ENCODE measurements at regions not wholly inside any gene's neighbourhood (a gene's known extent, or its start where the extent isn't known, plus 50 kb on each side); places are given as distances from the start of the nearest gene placed in this dataset.

- peak; percentile 62 for DNase-seq (ENCODE audit: low read depth)
These were observed 53.8 kb downstream of the IER5 start for GRCh38 chr1:181142096-181142958.

GRCh38 chr1:181143102-181143859 is 54.8 kb downstream of the IER5 start:
- DNase-seq (ENCODE audit: low read depth), result no peak
- in situ Hi-C loops (cut with HindIII; ENCODE audit: low pct_unique_long_range_greater_than_20kb, low sequenced_read_pairs), result loop anchor here (10.0 kb wide), 1 partner anchor 638 kb away; the partner anchor contains the start of gene ACBD6

More at GRCh38 chr1:181142096-181142958, 53.8 kb downstream of the IER5 start:
- in situ Hi-C loops (cut with HindIII; ENCODE audit: low pct_unique_long_range_greater_than_20kb, low sequenced_read_pairs), result loop anchor here (10.0 kb wide), 1 partner anchor 638 kb away; the partner anchor contains the start of gene ACBD6

- DNase-seq (ENCODE audit: low read depth), result no peak
- in situ Hi-C loops (cut with HindIII; ENCODE audit: low pct_unique_long_range_greater_than_20kb, low sequenced_read_pairs), result loop anchor here (10.0 kb wide), 1 partner anchor 639 kb away; the partner anchor contains the start of gene ACBD6
These were observed 55.7 kb downstream of the IER5 start for GRCh38 chr1:181144238-181144637.

GRCh38 chr1:181148636-181149035 is 60.1 kb downstream of the IER5 start:
- in situ Hi-C loops (cut with HindIII; ENCODE audit: low pct_unique_long_range_greater_than_20kb, low sequenced_read_pairs), result loop anchor here (10.0 kb wide), 1 partner anchor 644 kb away; the partner anchor contains the start of gene ACBD6
- no peak for DNase-seq (ENCODE audit: low read depth)

DNA sequence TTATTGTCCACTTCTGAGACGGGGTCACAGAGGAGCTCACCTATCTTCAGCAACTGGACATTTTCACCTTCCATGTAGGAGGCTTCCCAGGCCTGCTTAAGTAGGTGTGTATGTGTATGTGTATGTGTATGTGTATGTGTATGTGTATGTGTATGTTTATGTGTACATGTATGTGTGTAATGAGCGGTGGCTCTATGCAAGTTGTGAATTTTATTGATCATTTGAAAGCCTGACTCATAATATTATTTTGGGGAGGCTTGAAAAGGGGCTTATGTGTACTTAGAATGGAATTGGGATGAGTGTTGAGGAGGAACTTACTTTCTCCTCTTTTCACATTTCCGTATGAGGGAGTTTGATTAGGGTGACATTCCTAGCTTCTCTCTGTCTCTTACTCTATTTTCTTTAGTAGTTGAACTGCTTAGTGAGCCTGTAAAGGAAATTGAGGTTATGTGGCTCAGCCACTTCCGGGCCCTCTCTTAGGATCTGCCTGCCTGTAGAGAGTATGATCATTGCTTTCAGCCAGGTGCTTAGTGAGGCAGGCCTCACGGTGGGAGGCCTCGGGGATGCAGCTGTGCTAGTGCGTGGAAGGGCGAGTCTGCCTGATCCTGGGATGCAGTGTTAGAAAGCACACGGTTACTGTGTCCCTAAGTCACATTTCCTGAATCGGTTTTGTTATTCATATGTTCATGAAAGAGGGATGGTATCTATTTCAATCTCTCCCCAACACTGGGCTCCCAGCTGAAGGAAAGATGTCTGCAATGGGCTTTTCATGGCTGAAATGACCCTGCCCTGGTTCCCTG is 61.0 kb downstream of the IER5 start:
- no peak for DNase-seq (ENCODE audit: low read depth)
- in situ Hi-C loops (cut with HindIII; ENCODE audit: low pct_unique_long_range_greater_than_20kb, low sequenced_read_pairs), result loop anchor here (10.0 kb wide), 1 partner anchor 645 kb away; the partner anchor contains the start of gene ACBD6

DNA sequence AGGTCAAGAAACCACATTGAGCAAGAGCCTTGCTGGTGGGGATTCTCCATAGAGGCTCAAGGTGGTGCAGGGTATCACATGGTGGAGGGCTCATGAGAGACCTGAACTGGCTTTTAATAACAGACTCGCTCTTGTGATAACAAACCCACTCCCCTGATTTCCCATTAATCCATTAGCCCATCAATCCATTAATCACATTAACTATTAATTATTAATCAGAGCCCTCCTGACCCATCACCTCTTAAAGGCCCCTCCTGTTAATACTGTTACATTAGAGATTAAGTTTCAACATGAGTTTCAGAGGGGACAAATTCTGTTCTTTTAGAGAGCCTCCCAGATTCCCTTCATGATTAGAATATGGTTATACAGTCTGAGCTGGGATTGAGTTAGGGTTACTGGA is 61.8 kb downstream of the IER5 start:
- DNase-seq (ENCODE audit: low read depth), result no peak
- in situ Hi-C loops (cut with HindIII; ENCODE audit: low pct_unique_long_range_greater_than_20kb, low sequenced_read_pairs), result no loop called here

DNA sequence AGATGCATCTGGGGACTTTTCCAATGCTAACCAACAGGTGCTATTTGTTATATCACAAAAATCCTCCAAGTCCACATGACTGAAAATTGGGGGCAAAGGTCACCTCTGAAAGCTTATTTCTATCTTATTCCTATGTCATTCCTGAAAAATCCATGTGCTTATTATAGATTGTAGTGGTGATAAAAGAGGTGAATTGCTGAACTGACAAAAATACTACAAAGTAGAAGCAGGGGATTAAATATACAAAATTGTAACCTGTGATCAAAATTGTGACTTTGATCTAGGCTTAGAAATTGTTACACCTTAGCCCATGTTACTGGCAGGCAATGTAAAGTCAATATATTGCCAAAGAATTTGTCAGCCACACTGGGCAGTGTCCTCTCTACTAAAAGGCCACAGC is 62.3 kb downstream of the IER5 start:
- in situ Hi-C loops (cut with HindIII; ENCODE audit: low pct_unique_long_range_greater_than_20kb, low sequenced_read_pairs), result no loop called here
- DNase-seq (ENCODE audit: low read depth), result no peak

- DNase-seq (ENCODE audit: low read depth), result no peak
- in situ Hi-C loops (cut with HindIII; ENCODE audit: low pct_unique_long_range_greater_than_20kb, low sequenced_read_pairs), result no loop called here
These were observed 63.2 kb downstream of the IER5 start for GRCh38 chr1:181151378-181152326.

- in situ Hi-C loops (cut with HindIII; ENCODE audit: low pct_unique_long_range_greater_than_20kb, low sequenced_read_pairs), result no loop called here
- no peak for DNase-seq (ENCODE audit: low read depth)
These were observed 64.6 kb downstream of the IER5 start for GRCh38 chr1:181152892-181153633.

DNA sequence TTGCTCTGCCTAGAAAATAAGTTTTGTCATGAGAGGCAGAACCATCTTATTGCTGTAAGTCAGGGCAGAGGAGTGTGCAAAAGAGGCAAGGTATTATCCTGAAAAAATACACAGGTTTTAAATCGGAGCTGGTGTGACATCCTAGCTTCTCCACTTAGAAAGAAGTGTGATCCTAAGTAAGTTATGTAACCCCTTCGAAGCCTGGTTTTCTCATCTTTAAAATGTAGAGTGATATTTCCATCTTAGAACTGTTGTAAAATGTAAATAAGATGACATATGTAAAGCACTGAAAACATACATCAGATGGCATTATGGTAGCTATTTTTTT is 65.1 kb downstream of the IER5 start:
- in situ Hi-C loops (cut with HindIII; ENCODE audit: low pct_unique_long_range_greater_than_20kb, low sequenced_read_pairs), result no loop called here
- DNase-seq (ENCODE audit: low read depth), result no peak

GRCh38 chr1:181155339-181155738 is 66.8 kb downstream of the IER5 start:
- in situ Hi-C loops (cut with HindIII; ENCODE audit: low pct_unique_long_range_greater_than_20kb, low sequenced_read_pairs), result no loop called here

DNA sequence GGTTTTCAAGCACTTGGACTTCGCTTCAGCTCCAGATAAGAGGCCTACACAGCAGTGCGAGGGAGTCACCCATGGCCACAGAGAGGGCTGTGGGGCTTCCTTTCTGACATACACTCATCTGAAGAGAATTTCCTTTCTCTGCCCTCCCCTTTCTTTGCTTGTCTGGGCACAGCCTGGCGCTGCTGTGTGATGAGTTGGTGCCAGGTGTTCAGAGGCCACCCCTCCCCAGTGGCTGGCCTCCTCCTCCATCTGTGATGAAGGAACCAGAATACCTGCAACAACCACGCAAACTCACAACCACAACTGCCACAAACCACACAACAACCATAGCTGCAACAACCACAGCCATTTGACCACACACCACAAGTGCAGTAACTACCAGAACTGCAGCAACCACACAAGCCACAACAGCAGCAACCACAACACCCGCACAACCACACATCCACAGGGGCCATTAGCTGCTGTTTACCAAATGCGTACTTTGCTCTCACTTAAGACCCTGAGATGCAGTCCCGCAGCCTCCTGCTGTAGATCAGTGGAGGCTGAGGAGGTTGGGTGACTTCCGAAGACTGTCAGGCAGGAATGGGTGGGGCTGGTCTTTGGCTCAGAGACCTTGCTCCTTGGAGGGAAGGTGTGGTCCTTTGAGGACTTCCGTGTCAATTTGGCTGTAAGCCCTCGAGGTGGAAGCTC is 71.1 kb downstream of the IER5 start:
- in situ Hi-C loops (cut with HindIII; ENCODE audit: low pct_unique_long_range_greater_than_20kb, low sequenced_read_pairs), result no loop called here
- DNase-seq (ENCODE audit: low read depth), result no peak

More at GRCh38 chr1:181155339-181155738, 66.8 kb downstream of the IER5 start:
- DNase-seq (ENCODE audit: low read depth), result no peak

DNA sequence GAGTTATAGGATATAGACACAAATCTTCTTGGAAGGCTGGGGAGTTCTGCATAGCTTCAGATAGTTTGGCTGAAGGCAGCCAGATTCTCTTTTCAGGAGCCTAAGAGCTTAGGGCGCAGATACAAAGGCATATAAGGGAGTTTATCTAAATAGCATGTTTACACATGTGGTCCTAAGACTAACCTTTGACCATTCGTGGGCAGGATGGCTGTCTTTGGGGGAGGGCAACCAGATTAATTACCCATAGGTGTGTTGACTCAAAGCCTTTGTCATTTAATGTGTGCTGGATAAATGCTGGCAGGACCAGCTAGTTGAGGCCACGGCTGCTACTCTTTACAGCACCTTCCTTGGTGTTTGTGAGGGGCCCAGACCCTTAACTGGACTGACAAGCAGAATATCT is 71.8 kb downstream of the IER5 start:
- in situ Hi-C loops (cut with HindIII; ENCODE audit: low pct_unique_long_range_greater_than_20kb, low sequenced_read_pairs), result no loop called here
- DNase-seq (ENCODE audit: low read depth), result no peak

GRCh38 chr1:181160998-181161870 is 72.7 kb downstream of the IER5 start:
- no peak for DNase-seq (ENCODE audit: low read depth)
- in situ Hi-C loops (cut with HindIII; ENCODE audit: low pct_unique_long_range_greater_than_20kb, low sequenced_read_pairs), result no loop called here

GRCh38 chr1:181163662-181164061 is 75.2 kb downstream of the IER5 start:
- in situ Hi-C loops (cut with HindIII; ENCODE audit: low pct_unique_long_range_greater_than_20kb, low sequenced_read_pairs), result no loop called here
- no peak for DNase-seq (ENCODE audit: low read depth)
